Dermis blood vessel endothelial cell (primary cell): ENCODE measurements at regions not wholly inside any gene's neighbourhood (a gene's known extent, or its start where the extent isn't known, plus 50 kb on each side); places are given as distances from the start of the nearest gene placed in this dataset.
"Not testable (repeated sequence)": the region's sequence is repeated elsewhere in the genome, so short reads cannot be mapped to it uniquely, and the experiment has no call there.

Experiments used
- DNase-seq: peaks from one replicate; pipeline ENCODE4 v3.0.0; 2010

GRCh38 chr2:75988622-75989021 is 277.9 kb upstream of the GCFC2 start:
- DNase-seq: not testable (repeated sequence)

DNA sequence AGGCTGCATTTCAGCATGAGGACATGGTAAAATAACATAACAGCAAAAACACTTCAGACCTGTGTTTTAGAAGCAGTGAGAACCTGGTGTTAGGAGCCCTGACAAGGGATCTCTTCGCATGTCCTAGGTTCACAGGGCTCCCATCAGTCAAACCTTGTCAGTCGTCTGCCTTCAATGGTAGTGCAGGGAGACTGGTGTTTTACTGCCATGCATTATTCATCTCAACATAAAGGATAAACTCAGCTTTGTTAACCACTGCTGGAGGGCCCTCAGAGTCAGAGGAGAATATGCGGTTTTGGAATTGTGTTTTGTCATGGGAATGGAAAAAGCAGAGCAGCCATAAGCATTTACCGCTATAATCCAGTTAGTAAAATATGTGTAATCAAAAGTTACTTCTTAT is 275.9 kb upstream of the GCFC2 start:
- no peak for DNase-seq

DNA sequence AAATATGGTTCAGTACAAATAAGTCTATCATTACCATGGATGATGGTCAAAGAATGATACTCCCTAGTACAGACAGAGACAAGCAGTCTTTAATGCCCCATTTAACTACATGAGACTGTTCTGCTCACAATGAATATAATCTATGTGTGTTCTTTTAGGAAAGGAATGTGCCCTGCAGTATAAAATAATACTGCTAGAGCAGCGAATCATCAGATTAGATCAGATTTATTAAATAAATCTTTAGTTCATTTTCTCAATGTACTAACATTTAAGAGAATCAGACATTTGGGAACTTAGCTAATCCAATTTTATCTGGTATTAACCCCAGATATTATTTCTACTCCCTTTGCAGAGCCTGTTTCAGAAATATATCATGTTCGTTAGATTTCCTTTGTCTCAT is 272.0 kb upstream of the GCFC2 start:
- DNase-seq: no peak

- DNase-seq: no peak
Observed at GRCh38 chr2:75964646-75965045, 253.9 kb upstream of the GCFC2 start.

GRCh38 chr2:75960472-75961009 is 249.8 kb upstream of the GCFC2 start:
- no peak for DNase-seq

DNA sequence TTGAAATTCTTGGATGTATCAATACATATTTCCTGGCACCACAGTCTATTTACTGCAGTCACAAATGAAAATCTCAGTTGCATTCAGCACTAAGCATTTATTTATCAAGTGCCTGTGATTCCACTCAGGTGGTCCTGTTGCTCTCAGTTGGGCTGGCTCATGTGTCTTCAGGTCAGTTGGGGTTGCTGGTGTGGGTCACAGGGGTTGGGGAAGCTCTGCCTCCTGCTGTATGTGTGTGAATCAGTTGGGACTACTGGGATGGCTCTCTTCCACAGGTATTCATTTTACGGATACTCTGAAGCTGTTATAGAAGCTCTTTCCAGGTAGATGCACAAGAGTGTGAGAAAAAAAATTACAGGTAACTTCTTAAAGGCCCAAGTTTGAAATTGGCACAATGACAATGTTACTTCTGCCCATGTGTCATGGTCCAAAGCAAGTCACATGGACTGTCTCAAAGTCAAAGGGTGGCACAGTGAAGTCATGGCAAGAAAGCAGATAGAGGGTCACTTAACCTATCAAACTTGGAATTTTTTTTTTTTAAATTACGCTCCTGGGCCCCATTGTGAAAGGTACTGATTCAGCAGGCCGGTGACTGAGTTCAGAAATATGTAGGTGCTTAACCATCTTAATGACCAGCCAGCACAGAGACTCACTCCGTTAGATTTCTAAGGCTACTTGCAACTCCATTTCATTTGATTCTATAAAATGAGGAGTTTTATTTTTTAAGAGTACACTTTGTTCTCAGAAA is 249.2 kb upstream of the GCFC2 start:
- no peak for DNase-seq

DNA sequence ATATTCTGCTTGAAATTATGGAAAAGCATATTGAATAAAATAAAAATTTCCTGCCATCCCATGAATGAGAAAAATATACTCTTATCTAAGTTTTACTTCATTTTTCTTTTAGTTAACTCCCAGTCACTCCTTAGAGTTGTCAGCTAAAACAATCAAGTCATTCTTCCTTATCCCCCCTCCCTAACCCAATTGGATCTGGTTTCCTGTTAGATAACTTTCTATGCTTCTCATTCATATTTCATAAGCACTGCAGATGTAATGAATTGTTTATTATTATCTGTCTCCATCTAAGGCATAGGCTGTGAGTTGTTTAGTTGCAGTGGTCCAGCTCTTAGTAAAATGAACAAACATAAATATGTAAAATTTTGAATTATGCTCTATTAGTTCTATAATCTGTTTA is 244.0 kb upstream of the GCFC2 start:
- no peak for DNase-seq

DNA sequence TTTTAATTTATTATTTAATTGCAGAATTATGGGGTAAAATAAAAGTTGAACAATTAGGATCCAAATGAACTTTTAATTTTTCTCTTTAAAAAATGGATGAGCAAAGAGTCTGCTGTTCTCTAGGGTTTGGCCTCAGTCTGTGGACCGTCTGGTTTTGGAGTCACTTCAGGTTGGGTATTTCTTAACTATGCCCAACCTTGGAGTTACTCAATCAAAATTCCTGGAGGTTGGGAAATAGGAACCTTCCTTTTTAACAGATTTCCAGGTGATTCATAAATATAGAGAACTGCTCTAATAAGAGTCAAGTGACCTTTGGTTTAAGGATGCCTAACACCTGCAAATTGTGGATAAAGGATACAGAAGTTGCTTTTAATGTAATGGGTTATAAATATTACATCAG is 241.5 kb upstream of the GCFC2 start:
- DNase-seq: no peak

DNA sequence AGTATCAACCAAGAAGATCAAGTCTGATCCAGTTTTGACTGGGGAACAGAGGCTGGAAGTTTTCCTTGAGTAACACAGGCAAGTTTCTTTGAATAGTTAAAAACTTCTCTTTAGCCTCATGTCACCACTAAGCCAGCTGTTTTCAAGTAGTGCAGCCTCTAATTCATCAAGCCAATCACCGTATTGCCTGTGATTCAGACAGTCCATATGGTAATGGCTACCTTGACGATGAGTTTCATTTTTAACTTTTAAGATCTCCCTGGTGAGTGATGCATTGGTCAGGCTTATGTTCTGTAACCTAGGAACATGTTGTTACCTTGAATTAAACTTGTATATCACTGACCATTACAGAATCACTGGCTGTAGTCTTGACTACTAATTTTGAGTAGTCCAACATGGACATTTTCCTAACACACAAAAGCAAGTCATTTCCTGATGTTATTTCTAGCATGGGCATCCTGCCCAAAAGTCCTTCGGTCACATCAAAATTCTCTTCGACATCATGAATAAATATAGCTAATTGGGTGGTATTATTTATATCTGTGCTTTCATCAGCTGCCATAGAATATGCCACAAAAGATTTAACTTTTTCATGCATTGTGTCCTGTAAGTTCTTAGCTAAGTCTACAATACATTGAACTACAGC is 238.8 kb upstream of the GCFC2 start:
- DNase-seq: no peak

DNA sequence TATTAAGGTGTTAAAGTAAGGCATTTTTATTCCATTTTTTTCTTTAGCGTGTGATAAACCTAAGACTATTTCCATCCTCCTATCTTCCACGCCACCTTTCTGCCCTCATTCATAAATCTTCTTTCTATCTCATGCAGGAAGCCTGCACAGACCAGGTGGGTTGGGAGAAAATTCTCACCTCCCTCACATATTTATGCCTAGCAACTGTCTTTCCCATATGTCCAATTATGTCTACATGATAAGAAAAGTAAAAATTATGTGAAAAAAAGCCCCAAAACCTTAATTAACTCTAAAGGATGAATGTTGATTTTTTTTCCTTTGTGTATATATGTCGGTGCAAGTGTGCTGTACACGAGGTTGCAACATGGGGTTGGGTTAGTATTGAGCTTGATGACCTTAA is 225.6 kb upstream of the GCFC2 start:
- DNase-seq: no peak

DNA sequence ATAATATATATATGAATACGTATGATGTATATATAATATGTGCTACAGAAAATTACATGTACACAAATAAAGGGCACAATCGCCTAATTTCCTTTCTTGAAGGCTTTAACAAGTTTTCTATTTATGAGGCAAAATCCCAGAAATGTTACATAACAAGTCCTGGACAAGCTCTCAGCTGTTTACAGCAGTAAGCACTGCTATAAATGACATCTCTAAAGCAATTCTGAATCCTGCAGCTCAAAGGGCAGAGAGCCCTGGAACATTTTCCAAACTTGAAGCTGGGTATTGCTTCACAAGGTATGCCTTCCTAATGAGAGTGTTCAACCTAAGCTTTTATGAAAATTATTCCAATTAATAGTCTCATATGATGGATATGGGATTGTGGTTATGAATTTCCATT is 222.3 kb upstream of the GCFC2 start:
- no peak for DNase-seq

- DNase-seq: no peak
Observed at GRCh38 chr2:75928093-75928492, 217.4 kb upstream of the GCFC2 start.

DNA sequence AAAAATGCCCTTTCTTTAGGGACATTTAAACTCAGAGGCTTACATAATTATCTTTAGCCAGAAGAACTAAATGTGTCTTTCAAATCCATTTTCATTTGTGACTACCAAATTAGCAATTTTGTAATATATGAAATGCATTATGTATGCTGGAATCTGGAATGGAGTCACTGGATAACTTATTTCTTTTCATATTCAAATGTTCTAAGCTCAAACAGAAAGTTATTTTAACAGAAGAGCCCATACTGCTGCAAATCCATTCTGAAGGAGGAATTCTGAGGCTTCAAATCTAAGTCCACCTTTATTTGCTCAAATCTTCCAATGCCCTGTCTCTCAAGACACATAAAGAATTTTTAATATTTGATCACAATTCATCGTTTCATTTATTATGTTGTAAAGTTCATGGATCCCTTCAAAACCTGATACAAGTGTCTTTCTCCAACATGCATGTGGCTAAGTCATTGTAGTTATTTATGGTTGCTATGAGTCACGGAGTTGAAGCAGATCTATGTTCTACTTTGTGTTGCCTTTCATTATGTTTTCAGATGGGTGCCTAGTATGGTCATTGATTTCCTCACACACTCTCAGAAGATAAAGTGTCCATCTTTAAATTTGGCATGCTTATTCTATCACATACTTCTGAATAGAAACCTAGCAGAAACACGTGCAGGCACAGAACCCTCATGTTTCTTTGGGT is 214.8 kb upstream of the GCFC2 start:
- DNase-seq: no peak

- DNase-seq: no peak
Observed at GRCh38 chr2:75922191-75922590, 211.5 kb upstream of the GCFC2 start.

GRCh38 chr2:75920859-75921551 is 210.3 kb upstream of the GCFC2 start:
- no peak for DNase-seq

DNA sequence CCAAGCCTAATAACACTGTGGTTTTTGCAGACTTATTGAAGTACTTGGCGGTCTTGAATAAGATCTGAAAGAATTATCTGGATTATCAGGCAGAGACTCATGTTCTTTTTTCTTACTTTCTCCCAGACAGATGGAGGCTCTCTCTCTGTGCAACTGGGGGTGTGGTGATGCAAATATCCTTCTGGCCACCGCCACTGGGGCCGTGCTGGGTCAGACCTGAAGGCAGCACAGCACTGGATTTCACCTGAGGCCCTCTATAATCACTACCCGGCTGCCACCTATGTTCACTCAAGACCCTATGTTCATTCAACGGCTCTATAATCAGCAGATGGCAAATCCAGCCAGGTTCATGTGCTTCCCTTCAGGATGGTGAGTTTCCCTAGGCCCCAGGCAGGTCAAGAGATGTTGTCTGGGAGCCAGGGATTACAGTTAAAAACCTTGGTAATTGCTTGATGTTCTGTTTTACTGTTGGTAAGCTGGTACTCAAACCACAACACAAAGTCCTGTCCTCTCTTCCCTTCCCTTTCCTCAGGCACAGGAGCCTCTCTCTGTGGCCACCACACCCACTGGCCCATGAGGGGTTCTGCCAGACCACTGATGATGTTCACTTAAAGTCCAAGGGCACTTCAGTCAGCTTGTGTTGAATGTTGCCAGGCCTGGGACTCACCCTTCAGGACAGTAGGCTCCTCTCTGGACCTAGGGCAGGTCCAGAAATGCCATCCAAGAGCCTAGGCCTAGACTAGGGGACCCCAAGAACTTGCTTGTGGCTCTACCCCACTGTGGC is 205.3 kb upstream of the GCFC2 start:
- no peak for DNase-seq

DNA sequence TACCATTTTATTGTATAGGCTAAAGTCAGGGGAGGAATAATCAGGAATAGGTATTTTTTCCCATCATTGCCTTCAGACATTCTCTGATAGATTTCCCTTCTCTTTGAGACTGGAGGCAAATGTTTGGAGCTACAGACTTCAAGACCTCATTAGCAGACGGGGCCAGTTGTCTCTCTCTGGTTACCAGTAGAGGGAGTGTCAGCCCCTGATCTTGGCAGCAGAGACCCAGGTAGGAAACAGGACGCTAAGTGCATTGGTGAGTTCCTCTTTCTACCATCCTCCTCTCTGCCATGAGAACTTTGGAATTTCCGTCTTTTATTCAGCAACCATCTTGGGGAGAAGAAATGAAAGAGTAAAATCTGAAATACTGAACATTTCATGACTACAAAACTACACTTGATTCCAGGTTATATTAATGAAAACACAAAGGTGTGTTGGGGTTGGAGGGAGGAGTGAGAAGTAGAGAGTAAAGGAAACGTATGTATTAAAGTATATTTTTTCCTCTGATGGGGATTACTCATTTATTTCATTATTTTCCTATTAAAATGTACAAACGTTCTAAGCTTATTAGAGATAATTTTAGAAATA is 186.2 kb upstream of the GCFC2 start:
- DNase-seq: peak; percentile 0

DNA sequence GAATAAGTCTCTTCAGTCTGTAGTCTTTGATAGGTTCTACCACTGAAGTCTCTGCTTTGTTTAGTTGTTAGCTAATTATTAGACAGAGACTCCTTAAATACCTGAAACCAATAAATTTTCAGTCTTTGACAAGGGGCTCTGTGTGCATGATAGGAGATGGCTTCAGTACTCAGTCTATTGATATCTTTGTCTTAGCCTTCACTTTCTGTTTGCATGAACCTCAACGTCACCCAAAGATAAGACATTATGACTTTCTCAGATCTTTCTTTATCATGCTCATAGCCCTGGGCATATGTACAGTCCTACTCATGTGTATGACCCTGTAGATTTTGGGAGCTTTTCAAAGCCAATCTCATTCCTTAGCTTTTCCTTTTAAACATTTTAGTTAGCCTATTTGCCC is 183.5 kb upstream of the GCFC2 start:
- no peak for DNase-seq

- DNase-seq: no peak
Observed at GRCh38 chr2:75892490-75892889, 181.8 kb upstream of the GCFC2 start.

DNA sequence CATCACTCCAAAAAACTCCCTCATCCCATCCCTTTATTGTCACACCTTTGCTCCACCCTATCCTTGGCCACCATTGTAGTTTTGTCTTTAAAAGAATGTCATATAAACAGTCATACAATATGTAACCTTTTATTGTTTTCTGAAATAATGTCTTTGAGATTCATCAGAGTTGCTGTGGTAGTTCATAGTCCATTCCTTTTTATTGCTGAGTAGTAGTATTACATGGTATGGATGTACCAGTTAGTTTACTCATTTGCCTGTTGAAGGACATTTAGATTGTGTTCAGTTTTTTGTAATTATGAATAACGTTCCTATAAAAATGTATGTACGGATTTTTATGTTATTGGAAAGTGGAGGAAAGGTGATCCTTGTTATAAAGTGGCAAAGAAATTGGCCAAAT is 171.8 kb upstream of the GCFC2 start:
- DNase-seq: no peak

DNA sequence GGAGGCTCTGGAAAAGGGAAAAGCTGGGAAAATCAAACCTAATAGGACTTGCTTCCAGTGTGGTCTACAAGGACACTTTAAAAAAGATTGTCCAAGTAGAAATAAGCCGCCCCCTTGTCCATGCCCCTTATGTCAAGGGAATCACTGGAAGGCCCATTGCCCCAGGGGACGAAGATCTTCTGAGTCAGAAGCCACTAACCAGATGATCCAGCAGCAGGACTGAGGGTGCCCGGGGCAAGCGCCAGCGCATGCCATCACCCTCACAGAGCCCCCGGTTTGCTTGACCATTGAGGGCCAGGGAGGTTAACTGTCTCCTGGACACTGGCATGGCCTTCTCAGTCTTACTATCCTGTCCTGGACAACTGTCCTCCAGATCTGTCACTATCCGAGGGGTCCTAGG is 164.9 kb upstream of the GCFC2 start:
- not testable (repeated sequence) for DNase-seq
